Peyer's patch (tissue), 4 donors: ENCODE measurements at regions not wholly inside any gene's neighbourhood (a gene's known extent, or its start where the extent isn't known, plus 50 kb on each side); places are given as distances from the start of the nearest gene placed in this dataset.

Experiments
- CTCF ChIP-seq, 6 experiments: fragments of 450-650 bp in 4 of 6; fragments of 200-600 bp in 2 of 6; sonication (generic) in 1 of 6; IDR thresholded peaks; one replicate each; pipeline ENCODE4 v1.5.1; 2017 to 2019; ENCODE audit warnings: antibody characterized with exemption in 6 of 6, mild to moderate bottlenecking in 3 of 6, moderate library complexity in 1 of 6
- POLR2A ChIP-seq, 2 donors: fragments of 450-650 bp; IDR thresholded peaks; one replicate each; pipeline ENCODE4 v1.5.1; 2017; ENCODE audit warnings: antibody characterized with exemption in 2 of 2, mild to moderate bottlenecking in 2 of 2, moderate library complexity in 2 of 2

GRCh38 chr7:41096917-41097316 is 606.0 kb downstream of the INHBA start:
- TF ChIP-seq CTCF (IDR thresholded peaks at IDR 0.05) (no peak), POLR2A (IDR thresholded peaks at IDR 0.05) (no peak)
